NCI-H2029 treated with DMSO at 0.1 percent for 48 hours (cell line): ENCODE measurements at regions not wholly inside any gene's neighbourhood (a gene's known extent, or its start where the extent isn't known, plus 50 kb on each side); places are given as distances from the start of the nearest gene placed in this dataset.
"Not testable (repeated sequence)": the region's sequence is repeated elsewhere in the genome, so short reads cannot be mapped to it uniquely, and the experiment has no call there.

Experiments used
- DNase-seq: peaks from one replicate; lab custom pipeline; 2025; lab: John Stamatoyannopoulos, UW

DNA sequence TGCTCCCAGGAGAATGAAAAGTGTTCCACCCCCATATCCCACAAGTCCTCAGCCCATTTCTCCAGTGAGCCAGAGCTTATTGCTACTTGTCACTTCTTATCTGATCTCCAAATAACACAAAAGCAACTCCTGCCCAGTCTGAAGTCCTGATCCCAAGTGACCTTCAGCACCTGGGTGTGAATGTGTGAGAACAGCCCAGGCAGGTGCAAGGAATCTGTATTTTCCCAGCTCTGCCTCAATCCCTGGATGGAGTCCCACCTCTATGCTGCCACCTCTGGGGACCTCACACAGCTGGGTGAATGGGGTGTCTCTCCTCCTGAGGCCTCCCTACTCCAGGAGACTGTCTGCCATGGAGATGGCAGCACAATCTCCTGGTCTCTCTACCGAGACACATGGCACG, 402.4 kb upstream of the PROX1 start:
- no peak for DNase-seq

DNA sequence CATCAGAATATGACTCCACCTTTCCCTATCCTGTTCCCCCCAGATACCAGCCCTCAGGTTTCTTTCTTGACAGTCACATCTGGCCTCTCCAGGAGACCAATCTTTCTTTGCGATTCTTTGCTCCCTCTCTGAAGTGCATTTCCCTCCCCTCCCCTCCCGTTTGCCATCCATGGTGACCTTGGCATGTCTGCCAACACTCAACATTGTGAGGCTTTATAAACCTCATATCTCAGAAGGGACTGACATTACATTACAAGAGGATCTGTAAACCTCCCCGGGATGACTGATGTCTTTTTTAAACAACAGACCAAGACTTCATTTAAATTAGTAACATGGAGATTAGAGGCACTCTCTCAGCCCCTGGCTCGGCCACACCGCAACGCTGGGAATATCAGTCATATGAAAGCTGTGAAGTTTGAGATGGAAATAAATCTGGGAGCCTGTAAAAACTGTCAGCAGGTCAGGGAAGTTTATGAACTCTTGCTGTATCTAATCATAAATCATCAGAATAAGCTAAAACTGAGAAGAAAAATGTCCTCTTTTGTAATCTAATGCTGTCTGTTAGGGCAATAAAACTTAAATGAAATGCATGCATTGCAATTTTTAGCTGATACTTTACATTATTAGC, 401.7 kb upstream of the PROX1 start:
- DNase-seq, result no peak

DNA sequence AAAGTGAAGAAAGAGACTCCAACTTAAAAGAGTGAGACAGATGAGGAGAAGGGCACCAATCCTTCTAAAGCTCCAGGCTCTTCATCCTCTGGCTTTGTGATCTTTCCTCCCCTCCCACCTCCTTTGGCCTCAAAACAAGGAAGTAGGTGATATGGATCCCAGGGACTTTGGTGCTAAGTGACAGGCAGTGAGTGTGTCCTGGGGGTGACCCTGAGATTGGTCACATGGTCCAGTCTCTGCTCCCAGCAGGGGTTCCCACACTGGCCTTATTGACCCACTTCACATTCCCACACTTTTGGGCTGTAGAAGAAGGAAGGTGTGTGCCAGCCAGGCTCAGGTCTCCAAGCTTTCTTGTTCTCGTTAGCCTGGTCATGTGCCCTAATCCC, 401.2 kb upstream of the PROX1 start:
- DNase-seq, result no peak

GRCh38 chr1:213596729-213597128, 391.0 kb upstream of the PROX1 start:
- DNase-seq, result no peak

DNA sequence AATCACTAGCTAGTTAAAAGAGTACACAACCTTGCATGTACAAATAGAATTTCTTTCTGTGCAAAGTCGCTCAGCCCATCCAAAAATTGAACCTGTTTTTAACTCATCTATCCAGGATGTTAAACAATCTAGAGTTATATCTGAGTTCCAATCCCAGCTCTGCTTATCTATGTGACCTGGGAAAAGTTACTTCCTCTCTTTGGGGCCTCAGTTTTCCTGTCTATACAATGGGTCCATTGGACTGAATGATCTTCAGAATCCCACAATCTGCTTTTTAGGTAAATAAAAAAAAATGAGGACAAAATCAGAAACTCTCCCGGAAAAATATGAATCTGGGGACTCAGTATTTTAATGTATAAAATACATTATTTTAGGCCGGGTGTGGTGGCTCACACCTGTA, 389.5 kb upstream of the PROX1 start:
- DNase-seq, result no peak

DNA sequence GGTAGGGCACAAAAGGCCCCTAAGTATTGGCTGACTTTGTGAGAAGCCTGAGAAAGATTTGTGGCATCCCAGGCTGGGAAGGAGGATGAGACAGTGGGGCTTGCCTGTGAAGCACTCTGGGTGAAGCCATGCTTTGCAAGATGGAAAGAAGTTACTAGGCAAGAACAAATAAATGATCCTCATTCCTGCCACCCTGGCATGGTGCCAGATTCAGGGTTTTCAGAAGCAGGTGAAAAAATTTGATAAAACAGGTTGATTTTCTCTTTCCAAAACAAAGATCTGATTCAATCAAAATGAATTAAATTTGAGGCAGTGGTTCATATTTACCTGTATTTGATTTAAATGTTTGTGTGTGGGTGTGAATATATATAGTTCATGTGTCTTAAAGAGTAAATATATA, 386.9 kb upstream of the PROX1 start:
- no peak for DNase-seq

GRCh38 chr1:213601705-213602104, 386.1 kb upstream of the PROX1 start:
- not testable (repeated sequence) for DNase-seq

- no peak for DNase-seq
Observed at GRCh38 chr1:213602796-213603486, 384.8 kb upstream of the PROX1 start.

DNA sequence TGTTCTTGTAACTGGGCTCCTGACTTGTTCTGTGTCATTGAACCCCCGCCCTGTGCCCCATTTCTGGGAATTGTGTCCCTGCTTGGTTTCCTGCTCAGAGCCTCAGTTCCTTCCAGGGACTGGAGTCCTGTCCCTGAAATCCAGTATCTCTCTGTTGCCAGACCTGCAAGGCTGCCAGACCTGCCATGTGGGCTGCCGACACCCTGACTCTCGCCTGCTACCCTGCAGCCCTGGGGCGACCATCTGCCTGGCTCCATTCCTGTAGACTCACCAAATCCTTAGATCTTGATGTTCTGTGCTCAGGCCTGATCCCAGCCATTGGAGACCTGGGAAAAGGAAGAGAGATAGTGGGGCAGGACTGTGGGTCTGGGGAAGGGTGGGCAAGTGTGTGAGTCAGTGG, 383.3 kb upstream of the PROX1 start:
- no peak for DNase-seq

GRCh38 chr1:213605732-213606131, 382.0 kb upstream of the PROX1 start:
- no peak for DNase-seq

- no peak for DNase-seq
Observed at GRCh38 chr1:213606252-213606820, 381.4 kb upstream of the PROX1 start.

DNA sequence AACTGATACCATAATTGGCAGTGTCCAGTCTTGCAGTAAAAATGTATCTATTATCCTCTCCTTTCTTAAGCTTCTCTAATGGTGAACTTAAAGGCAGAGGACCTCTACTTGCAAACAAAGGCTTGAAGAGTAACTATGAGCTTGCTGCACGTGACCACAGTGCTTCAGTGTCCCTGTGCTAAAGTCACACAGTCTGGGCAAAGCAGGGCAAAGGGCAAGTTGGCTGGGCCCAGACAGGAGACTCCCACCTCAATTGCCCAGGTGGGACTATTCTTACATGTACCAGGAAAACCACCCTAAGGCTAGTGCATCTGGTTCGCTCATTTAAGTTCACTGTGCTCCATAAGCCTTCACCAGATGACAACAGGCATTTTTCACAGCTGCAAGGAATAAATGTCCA, 374.2 kb upstream of the PROX1 start:
- no peak for DNase-seq

- no peak for DNase-seq
Observed at GRCh38 chr1:213615226-213615916, 372.4 kb upstream of the PROX1 start.

DNA sequence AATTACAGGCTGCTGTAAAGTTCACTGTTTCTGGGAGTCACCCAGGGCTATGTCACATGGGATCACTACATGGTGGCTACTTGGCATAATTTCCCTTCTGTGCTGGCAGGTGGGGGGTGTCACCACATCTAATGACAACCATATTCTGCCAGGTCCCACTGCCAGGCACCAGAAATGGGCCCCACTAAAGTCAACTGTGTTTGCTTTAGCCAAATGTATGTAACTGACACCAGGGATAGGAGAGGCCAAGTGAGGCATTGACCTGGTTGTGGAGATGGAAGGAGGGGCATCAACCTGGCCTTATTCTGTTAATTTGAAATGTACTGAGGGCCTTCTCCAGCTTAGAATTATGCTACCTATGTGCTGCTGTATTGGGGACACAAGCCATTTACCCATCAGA, 370.6 kb upstream of the PROX1 start:
- DNase-seq, result no peak

DNA sequence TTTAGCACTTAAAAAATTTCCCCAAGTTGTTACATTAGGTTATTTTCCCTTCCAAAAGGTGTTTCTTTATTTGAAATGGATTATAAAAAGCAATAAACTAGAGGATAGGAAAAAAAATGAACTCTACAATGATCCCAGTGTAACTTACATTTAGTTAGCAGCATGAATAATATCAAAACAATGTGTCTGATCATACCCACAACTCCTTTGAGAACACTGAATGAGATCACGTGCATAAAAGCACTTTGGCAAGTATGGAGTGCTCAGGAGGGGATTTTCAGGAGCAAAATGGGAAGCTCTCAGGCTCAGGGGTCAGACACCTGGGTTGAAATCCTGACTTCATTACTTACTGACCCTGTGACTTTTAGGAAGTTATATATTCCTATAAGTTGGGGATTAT, 369.7 kb upstream of the PROX1 start:
- DNase-seq, result no peak

- DNase-seq, result no peak
Observed at GRCh38 chr1:213619026-213619425, 368.7 kb upstream of the PROX1 start.

DNA sequence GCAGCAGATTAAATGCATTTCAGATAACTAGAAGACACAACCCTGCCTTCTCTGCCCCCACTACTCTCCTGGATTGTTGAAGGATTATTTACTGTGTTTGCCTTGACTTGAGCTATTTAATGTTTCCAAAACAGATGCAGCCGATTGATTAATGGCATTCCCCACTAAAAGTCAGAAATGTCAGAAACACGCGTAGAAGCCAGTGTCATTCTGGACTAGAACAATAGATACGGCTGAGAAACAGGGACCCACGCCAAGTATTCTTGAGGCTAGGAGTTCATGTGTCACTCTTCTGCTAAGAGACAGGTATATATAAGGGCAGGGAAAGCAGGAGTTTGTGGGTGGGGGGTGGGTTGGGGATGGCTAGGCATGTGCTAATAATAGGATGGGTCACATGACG, 366.7 kb upstream of the PROX1 start:
- DNase-seq, result no peak

DNA sequence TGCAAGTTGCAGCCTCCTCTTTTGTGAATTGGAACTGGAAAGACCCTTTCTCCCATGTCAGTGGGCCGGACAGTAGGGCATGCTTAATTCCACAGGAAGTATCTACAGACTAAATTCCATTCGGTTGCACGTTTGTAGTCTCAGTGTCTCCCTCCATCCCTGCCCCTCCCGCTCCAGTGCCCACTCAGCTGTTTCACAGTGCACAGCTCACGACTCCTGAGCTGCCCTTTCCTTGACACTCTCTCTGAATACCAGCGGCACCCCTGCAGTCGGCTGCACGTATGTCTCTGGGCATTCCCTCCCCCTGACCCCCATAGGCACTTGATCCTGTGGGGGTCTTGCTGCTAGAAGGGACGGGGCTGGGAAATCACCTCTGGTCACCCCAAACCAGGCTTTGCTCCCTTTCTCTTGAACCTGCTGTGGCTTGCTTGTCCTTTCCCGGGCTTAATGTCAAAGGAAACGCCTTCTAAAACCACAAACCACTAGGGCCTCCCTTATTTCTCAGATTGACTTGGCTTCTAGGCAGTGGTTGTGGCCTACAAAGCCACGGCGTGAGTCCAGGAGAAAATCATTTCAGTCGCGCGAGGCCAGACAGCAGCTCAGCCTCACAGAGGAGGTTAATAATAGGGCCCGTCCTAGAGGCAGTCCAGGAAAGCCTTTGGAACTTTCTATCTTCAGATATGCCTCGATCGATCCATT, 365.3 kb upstream of the PROX1 start:
- DNase-seq, result no peak

DNA sequence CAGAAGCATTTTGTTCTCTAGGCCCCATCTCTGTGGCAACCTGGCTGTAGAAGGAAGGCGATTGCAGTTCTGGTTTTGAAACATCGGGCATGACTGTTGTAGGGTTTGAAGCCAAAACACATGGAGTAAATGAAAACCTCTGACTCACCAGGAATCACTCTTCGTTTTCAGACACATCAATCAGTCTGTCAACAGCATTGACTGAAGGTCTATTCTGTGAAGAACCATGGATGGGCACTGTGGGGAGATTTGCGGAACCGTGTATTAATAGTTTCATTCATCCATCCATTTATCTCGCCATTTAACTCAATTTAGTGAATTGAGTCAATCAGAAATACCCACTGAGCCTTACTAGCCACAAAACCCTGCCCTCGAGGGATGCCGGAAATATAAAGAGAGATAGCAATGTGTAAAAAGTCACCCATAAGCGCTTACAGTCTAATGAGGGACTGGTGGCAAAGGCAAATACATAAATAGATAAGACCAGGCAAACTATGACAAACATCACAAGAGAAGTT, 364.6 kb upstream of the PROX1 start:
- DNase-seq, result no peak

- DNase-seq, result no peak
Observed at GRCh38 chr1:213623862-213624261, 363.9 kb upstream of the PROX1 start.

- DNase-seq, result not testable (repeated sequence)
Observed at GRCh38 chr1:213636778-213637177, 351.0 kb upstream of the PROX1 start.

- DNase-seq, result no peak
Observed at GRCh38 chr1:213641312-213641711, 346.5 kb upstream of the PROX1 start.
